Lower leg skin (tissue), 4 donors: ENCODE measurements at regions not wholly inside any gene's neighbourhood (a gene's known extent, or its start where the extent isn't known, plus 50 kb on each side); places are given as distances from the start of the nearest gene placed in this dataset.

ENCODE experiments used
- DNase-seq, 2 donors: peaks; one replicate each; pipeline ENCODE4 v3.0.0-alpha.2; 2019; ENCODE audit warnings: low spot score in 2 of 2
- H3K4me3 ChIP-seq: fragments of 200-600 bp; sonication (generic); 2 replicates; pipeline ENCODE4 v1.5.1; 2017; ENCODE audit warnings: mild to moderate bottlenecking, low read depth; ENCODE audit not compliant: poor library complexity, severe bottlenecking
- POLR2A ChIP-seq, 2 donors: fragments of 450-650 bp; IDR thresholded peaks; one replicate each; pipeline ENCODE4 v1.6.1; 2016 to 2017; ENCODE audit warnings: antibody characterized with exemption in 2 of 2, mild to moderate bottlenecking in 1 of 2, moderate library complexity in 1 of 2
- WGBS, 2 donors: methylation state at CpG; one replicate each; pipeline ENCODE4 v1.1.5; 2018; 5-methylcytosine and 5-hydroxymethylcytosine counted together
- intact Hi-C: fragments of 100-400 bp; cut with DNase I; formaldehyde crosslinking; loops from one replicate; pipeline ENCODE4 v1.15.0; 2023; ENCODE audit warnings: low total_unique reads
- TF ChIP-seq, protein P1 (sequence below), 3 donors: fragments of 450-650 bp; IDR thresholded peaks; one replicate each; pipeline ENCODE4 v1.5.1; 2016; ENCODE audit warnings: antibody characterized with exemption in 3 of 3, mild to moderate bottlenecking in 3 of 3, moderate library complexity in 2 of 3

DNA sequence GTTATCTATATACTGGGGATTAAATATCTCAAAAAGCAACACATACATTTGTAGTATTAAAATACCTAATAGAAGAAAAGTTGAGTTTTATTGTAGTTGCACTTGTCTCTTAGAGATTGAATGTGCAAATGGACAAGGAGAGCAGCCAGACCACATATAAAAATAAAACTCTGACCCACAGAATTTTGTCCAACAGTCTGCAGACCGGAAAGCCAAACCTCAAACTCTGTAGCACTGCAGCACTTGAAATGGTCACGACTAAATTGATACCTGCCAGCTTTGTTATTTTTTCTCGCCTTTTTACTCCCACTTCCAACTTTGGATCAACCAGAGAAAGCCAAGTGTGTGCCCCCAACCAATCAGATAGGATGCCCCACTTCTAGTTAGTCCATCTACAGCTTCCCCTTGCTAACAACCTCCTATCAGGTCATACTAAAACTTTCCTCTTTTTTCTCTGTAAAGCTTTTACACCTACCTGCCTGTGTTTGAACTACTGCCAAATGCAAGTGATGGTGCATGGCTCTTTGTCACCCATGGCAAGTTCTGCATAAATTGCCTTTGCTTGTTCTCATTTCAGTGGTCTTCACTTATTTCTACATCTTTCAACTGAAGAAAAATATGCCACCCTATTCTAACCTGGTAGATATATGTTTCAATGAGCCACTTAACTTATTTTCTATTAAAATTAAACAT, 1250.7 kb upstream of the SPRY2 start:
- DNase-seq = no peak
- TF ChIP-seq, protein P1, sequence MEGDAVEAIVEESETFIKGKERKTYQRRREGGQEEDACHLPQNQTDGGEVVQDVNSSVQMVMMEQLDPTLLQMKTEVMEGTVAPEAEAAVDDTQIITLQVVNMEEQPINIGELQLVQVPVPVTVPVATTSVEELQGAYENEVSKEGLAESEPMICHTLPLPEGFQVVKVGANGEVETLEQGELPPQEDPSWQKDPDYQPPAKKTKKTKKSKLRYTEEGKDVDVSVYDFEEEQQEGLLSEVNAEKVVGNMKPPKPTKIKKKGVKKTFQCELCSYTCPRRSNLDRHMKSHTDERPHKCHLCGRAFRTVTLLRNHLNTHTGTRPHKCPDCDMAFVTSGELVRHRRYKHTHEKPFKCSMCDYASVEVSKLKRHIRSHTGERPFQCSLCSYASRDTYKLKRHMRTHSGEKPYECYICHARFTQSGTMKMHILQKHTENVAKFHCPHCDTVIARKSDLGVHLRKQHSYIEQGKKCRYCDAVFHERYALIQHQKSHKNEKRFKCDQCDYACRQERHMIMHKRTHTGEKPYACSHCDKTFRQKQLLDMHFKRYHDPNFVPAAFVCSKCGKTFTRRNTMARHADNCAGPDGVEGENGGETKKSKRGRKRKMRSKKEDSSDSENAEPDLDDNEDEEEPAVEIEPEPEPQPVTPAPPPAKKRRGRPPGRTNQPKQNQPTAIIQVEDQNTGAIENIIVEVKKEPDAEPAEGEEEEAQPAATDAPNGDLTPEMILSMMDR (IDR thresholded peaks at IDR 0.05) = no peak
- TF ChIP-seq POLR2A (IDR thresholded peaks at IDR 0.05) = no peak
- intact Hi-C loops = no loop called here
- WGBS, 2 donors = 83 to 85% methylated on average over 3 of the region's 3 CpGs
- H3K4me3 ChIP-seq = no peak overlapping the region

DNA sequence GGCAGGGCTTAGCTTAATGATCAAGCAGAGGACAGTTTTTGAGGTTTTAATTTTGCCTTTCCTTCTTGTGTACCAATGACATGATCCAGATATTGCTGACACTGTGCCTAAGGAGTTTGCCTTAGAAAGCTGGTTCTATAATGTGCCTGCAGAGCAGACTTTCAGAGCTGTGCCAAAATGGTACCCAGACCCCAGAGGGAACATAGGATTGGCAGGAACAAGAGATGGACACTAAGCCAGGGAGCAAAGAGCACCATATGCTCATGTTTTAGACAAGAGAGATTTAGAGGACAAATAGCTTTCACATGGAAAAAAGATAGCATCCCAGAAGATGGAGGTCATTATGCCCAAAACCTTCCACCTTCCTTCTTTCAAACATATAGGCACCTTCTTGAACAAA, 1241.5 kb upstream of the SPRY2 start:
- H3K4me3 ChIP-seq = no peak overlapping the region
- DNase-seq = no peak
- intact Hi-C loops = no loop called here
- TF ChIP-seq, protein P1 (IDR thresholded peaks at IDR 0.05) = no peak
- no peak for TF ChIP-seq POLR2A (IDR thresholded peaks at IDR 0.05)

DNA sequence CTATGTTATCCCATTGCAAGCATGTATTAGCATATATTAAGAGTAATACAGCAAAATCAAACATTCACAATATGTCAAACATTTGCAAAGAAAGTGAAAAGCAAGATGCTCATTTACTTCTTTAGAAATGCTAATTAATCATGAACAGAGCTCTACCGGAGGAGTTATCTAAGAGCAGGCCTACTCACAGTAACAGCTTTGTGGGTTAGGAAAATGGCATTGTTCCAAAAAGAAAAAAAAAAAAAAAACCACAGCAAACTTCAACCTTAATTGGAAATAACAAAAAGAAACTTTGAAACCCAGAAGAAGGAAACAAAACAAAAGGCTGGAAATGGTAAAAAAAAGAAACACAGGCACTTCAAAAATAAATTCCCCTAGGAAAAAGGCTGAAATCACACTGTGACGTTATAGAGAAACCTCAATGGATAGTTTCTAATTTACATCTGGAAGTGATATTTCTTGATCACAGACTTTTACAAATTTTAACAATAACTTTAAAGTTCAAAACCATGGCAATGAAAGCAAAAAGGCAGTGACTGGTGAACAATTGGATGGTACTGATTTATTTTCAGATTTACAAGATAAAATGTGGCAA, 1236.8 kb upstream of the SPRY2 start:
- no peak overlapping the region for H3K4me3 ChIP-seq
- DNase-seq = no peak
- WGBS, 2 donors = 21 to 27% methylated on average over 2 of the region's 2 CpGs
- TF ChIP-seq, protein P1 (IDR thresholded peaks at IDR 0.05) = no peak
- no peak for TF ChIP-seq POLR2A (IDR thresholded peaks at IDR 0.05)
- intact Hi-C loops = no loop called here

DNA sequence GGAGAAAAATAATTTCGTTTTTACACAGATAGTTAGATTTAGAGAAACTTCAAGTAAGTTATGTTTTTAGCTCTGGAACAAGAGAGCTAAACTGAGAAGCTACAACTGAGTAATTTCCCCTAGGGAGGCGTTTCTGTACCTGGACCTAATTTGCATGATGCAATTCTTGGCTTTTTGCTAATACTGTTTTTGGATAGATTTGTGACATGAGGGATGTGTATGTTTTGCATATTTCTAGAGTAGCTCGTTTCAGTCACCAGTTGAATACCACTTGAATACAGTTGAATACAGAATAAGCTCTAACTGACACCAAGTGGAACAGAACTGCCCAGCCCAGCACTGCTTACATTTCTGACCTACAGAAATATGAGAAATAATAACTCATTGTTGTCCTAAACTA, 1227.9 kb upstream of the SPRY2 start:
- whole genome bisulfite sequencing, 2 donors = 33 to 40% methylated on average over 3 of the region's 3 CpGs
- DNase-seq = no peak
- intact Hi-C loops = no loop called here
- TF ChIP-seq, protein P1 (IDR thresholded peaks at IDR 0.05) = no peak
- no peak for TF ChIP-seq POLR2A (IDR thresholded peaks at IDR 0.05)
- H3K4me3 ChIP-seq = no peak overlapping the region

DNA sequence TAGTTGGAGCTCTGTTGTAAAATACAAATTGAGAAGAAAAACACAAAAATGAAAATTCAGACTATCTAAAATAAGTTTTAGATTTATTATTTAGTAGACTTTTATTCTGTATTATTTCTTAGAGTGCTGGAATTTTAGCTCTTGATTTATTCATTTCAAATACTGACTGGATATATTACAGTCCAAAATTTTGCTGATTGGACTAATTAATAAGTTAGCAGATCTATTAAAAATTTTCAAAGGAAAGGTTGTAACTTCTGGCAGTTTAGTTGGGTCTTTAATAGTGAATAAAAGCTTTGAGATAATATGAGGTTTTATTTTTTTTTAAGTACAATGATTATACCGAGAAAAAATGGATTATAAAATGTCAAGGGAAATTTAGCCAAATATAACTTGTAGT, 1224.9 kb upstream of the SPRY2 start:
- no peak for DNase-seq
- WGBS, 2 donors = 80 to 82% methylated on average over 1 of the region's 1 CpG
- intact Hi-C loops = no loop called here
- no peak overlapping the region for H3K4me3 ChIP-seq
- no peak for TF ChIP-seq POLR2A (IDR thresholded peaks at IDR 0.05)
- TF ChIP-seq, protein P1 (IDR thresholded peaks at IDR 0.05) = no peak

DNA sequence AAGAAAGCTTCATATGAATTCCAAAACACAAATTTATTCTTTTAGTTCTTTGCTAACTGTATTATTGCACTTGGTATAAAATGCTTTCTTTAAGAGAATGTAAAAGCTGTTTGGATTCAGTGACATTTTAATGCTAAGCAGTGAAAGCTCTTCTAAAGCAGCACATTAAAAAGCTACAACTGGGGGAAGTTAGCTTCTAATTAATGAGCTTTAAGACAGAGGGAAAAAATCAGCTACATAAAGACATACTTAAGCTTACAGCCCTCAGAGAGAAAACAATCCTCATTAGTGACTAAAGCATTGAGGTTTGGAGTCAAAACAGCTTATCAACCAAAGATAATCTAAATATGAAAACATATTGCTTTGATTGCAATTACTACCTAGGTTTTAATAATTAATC, 1222.2 kb upstream of the SPRY2 start:
- no peak for DNase-seq
- no peak for TF ChIP-seq POLR2A (IDR thresholded peaks at IDR 0.05)
- TF ChIP-seq, protein P1 (IDR thresholded peaks at IDR 0.05) = no peak
- H3K4me3 ChIP-seq = no peak overlapping the region
- intact Hi-C loops = no loop called here
